IPS-15b (cell line): ENCODE measurements at regions not wholly inside any gene's neighbourhood (a gene's known extent, or its start where the extent isn't known, plus 50 kb on each side); places are given as distances from the start of the nearest gene placed in this dataset.
"Not testable (repeated sequence)": the region's sequence is repeated elsewhere in the genome, so short reads cannot be mapped to it uniquely, and the experiment has no call there.

Experiments used
- H3K27me3 ChIP-seq: one replicate; pipeline ENCODE4 v1.6.1; 2013; ENCODE audit warnings: low read length; ENCODE audit not compliant: control insufficient read depth, insufficient read depth
- H3K36me3 ChIP-seq: one replicate; pipeline ENCODE4 v1.6.1; 2013; ENCODE audit warnings: low read length; ENCODE audit not compliant: control insufficient read depth, insufficient read depth
- H3K4me1 ChIP-seq: one replicate; pipeline ENCODE4 v1.6.1; 2013; ENCODE audit warnings: mild to moderate bottlenecking, low read length; ENCODE audit not compliant: control insufficient read depth, insufficient read depth
- H3K4me3 ChIP-seq: one replicate; pipeline ENCODE4 v1.5.1; 2013; ENCODE audit warnings: low read depth, low read length
- H3K9ac ChIP-seq: one replicate; pipeline ENCODE4 v1.6.1; 2013; ENCODE audit warnings: low read depth, mild to moderate bottlenecking, low read length
- H3K9me3 ChIP-seq: one replicate; pipeline ENCODE4 v1.6.1; 2013; ENCODE audit warnings: mild to moderate bottlenecking, low read length; ENCODE audit not compliant: control insufficient read depth, insufficient read depth

- H3K27me3 ChIP-seq = no peaks in the 10 kb centered on the region
- no peaks in the 10 kb centered on the region for H3K9me3 ChIP-seq
- H3K4me1 ChIP-seq = no peaks in the 10 kb centered on the region
- H3K36me3 ChIP-seq = no peaks in the 10 kb centered on the region
- H3K9ac ChIP-seq = no peak overlapping the region
- H3K4me3 ChIP-seq = no peak overlapping the region
Observed at GRCh38 chr12:78269620-78270019, 438.9 kb downstream of the NAV3 start.

DNA sequence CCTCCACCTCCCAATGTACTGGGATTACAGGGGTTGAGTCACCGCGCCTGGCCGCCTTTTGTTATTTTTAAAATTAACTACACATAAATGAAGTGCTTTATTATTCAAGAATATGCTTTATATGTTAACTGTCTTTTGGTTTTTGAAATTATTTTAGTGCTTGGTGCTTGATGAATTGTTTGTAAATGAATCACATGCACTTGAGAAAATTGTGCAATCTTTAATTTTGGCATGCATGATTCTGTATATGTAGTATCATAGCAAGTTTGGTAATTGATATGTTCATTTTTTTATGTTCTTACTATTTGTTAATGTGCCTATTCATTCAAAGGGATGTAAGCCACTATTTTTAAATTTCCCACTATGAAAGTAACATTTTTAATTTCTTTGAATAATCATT, 440.9 kb downstream of the NAV3 start:
- H3K4me1 ChIP-seq = no peaks in the 10 kb centered on the region
- no peaks in the 10 kb centered on the region for H3K27me3 ChIP-seq
- H3K36me3 ChIP-seq = no peaks in the 10 kb centered on the region
- H3K9me3 ChIP-seq = no peaks in the 10 kb centered on the region
- no peak overlapping the region for H3K9ac ChIP-seq
- no peak overlapping the region for H3K4me3 ChIP-seq

GRCh38 chr12:78275886-78276285, 445.2 kb downstream of the NAV3 start:
- Histone ChIP-seq H3K4me1 (no peaks in the 10 kb centered on the region), H3K9me3 (peaks cover 8% of the 10 kb centered on the region), H3K36me3 (no peaks in the 10 kb centered on the region), H3K27me3 (no peaks in the 10 kb centered on the region), H3K4me3 (no peak overlapping the region), H3K9ac (no peak overlapping the region)

GRCh38 chr12:78278706-78279190, 448.1 kb downstream of the NAV3 start:
- Histone ChIP-seq H3K4me1 (no peaks in the 10 kb centered on the region), H3K27me3 (no peaks in the 10 kb centered on the region), H3K4me3 (no peak overlapping the region), H3K9ac (no peak overlapping the region), H3K36me3 (no peaks in the 10 kb centered on the region), H3K9me3 (peaks cover 8% of the 10 kb centered on the region)

DNA sequence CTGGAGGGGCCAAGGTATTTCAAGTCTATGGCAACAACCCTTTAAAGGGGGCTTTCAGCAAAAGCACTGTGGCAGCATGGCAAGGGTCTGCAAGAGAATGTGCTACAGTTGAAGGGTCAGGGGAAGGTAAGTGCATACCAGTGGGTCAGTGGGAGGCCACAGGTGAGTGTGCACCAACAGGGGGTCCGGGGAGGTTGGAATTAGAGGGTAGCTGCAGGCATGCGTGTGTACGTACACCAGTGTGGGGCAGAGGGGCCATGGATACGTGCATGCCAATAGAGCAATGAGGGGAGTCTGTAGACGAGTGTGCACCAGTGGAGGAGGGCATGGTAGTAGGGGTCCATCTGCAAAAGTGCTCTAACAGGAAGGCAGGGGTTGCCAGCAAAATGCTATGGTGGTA, 448.9 kb downstream of the NAV3 start:
- Histone ChIP-seq H3K4me3 (no peak overlapping the region), H3K9ac (no peak overlapping the region), H3K36me3 (no peaks in the 10 kb centered on the region), H3K4me1 (no peaks in the 10 kb centered on the region), H3K9me3 (peaks cover 8% of the 10 kb centered on the region), H3K27me3 (no peaks in the 10 kb centered on the region)

- H3K4me3 ChIP-seq, H3K27me3 ChIP-seq, H3K4me1 ChIP-seq, H3K9me3 ChIP-seq, H3K36me3 ChIP-seq, H3K9ac ChIP-seq: not testable (repeated sequence)
Observed at GRCh38 chr12:78281102-78281501, 450.4 kb downstream of the NAV3 start.

DNA sequence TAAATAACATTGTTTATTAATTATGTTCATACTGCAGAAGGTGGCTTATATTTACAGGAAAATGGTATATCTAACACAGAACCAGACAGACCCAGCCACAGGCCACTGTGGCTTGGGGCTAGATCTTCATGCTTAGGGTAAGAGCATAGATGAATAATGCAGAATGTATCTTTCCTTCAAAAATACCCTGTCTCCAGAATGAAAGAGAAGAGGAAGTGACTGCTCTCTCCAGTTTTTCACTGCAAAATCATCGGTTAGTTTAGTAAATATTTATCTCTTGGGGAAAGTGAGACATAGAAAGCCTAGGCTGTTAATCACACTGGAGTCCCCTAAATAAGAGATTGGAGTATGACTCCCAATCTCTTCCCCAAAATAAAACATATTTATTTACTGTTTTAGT, 453.7 kb downstream of the NAV3 start:
- H3K27me3 ChIP-seq = no peaks in the 10 kb centered on the region
- peaks cover 5% of the 10 kb centered on the region for H3K4me1 ChIP-seq
- H3K9ac ChIP-seq = no peak overlapping the region
- H3K4me3 ChIP-seq = no peak overlapping the region
- no peaks in the 10 kb centered on the region for H3K9me3 ChIP-seq
- no peaks in the 10 kb centered on the region for H3K36me3 ChIP-seq

- H3K36me3 ChIP-seq = no peaks in the 10 kb centered on the region
- H3K9me3 ChIP-seq = no peaks in the 10 kb centered on the region
- H3K4me3 ChIP-seq = no peak overlapping the region
- no peaks in the 10 kb centered on the region for H3K27me3 ChIP-seq
- H3K4me1 ChIP-seq = peaks cover 5% of the 10 kb centered on the region
- H3K9ac ChIP-seq = no peak overlapping the region
Observed at GRCh38 chr12:78290606-78291345, 460.1 kb downstream of the NAV3 start.

DNA sequence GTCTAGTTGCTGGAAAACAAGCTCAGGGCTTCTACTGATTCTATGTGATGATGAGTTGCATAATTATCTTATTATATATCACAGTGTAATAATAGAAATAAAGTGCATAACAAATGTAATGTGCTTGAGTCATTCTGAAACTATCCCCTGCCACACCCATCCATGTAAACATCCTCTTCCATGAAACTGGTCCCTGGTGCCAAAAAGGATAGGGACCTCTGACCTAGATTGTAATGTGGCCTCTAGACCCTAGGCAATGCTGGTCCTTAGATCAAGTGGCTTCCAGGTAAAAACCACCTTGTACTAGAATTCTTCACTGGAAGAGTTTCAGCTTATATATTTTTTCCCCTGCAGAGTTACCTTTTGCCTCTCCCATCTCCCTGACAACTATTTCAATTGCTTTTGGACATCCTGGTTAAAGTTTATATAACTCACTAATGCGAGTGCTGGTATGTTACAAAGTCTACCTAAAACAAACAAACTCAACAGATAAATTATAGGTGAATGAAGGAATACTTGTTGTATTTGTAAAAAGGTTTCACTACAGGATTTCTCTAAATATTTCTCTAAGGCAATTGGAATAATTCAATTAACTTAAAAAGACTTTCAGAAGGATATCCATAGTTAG, 462.5 kb downstream of the NAV3 start:
- Histone ChIP-seq H3K4me1 (no peaks in the 10 kb centered on the region), H3K9me3 (no peaks in the 10 kb centered on the region), H3K4me3 (no peak overlapping the region), H3K36me3 (no peaks in the 10 kb centered on the region), H3K9ac (no peak overlapping the region), H3K27me3 (no peaks in the 10 kb centered on the region)

GRCh38 chr12:78301282-78301681, 470.6 kb downstream of the NAV3 start:
- H3K9me3 ChIP-seq, H3K27me3 ChIP-seq, H3K9ac ChIP-seq, H3K4me3 ChIP-seq, H3K4me1 ChIP-seq, H3K36me3 ChIP-seq: not testable (repeated sequence)

GRCh38 chr12:78305808-78306207, 475.1 kb downstream of the NAV3 start:
- Histone ChIP-seq H3K36me3 (no peaks in the 10 kb centered on the region), H3K4me1 (no peaks in the 10 kb centered on the region), H3K4me3 (no peak overlapping the region), H3K9me3 (no peaks in the 10 kb centered on the region), H3K27me3 (no peaks in the 10 kb centered on the region), H3K9ac (no peak overlapping the region)

- Histone ChIP-seq H3K27me3 (no peaks in the 10 kb centered on the region), H3K36me3 (no peaks in the 10 kb centered on the region), H3K9ac (no peak overlapping the region), H3K4me1 (no peaks in the 10 kb centered on the region), H3K9me3 (no peaks in the 10 kb centered on the region), H3K4me3 (no peak overlapping the region)
Observed at GRCh38 chr12:78306236-78306635, 475.5 kb downstream of the NAV3 start.
